ENCODE measurements at regions not wholly inside any gene's neighbourhood (a gene's known extent, or its start where the extent isn't known, plus 50 kb on each side); places are given as distances from the start of the nearest gene placed in this dataset.

GRCh38 chr9:7580568-7580967, 219.0 kb downstream of the DMAC1 start:
- H3K4me3 ChIP-seq (ENCODE audit: low read depth, low read length): no peak overlapping the region
- DNase-seq (ENCODE audit: low read depth): no peak
- no peak for TF ChIP-seq CTCF (IDR thresholded peaks at IDR 0.05; ENCODE audit: insufficient read depth, low read depth, low read length, missing control alignments)

GRCh38 chr9:7579351-7579750, 220.2 kb downstream of the DMAC1 start:
- DNase-seq (ENCODE audit: low read depth): no peak
- TF ChIP-seq CTCF (IDR thresholded peaks at IDR 0.05; ENCODE audit: insufficient read depth, low read depth, low read length, missing control alignments): no peak
- no peak overlapping the region for H3K4me3 ChIP-seq (ENCODE audit: low read depth, low read length)

- no peak overlapping the region for H3K4me3 ChIP-seq (ENCODE audit: low read depth, low read length)
- DNase-seq (ENCODE audit: low read depth): no peak
- TF ChIP-seq CTCF (IDR thresholded peaks at IDR 0.05; ENCODE audit: insufficient read depth, low read depth, low read length, missing control alignments): no peak
Measured at GRCh38 chr9:7578951-7579350, 220.6 kb downstream of the DMAC1 start.

- peak; percentile 68 for DNase-seq (ENCODE audit: low read depth)
- TF ChIP-seq CTCF (IDR thresholded peaks at IDR 0.05; ENCODE audit: insufficient read depth, low read depth, low read length, missing control alignments): peak; percentile 87
- H3K4me3 ChIP-seq (ENCODE audit: low read depth, low read length): no peak overlapping the region
Measured at GRCh38 chr9:7570107-7570720, 229.4 kb downstream of the DMAC1 start.

GRCh38 chr9:7567687-7568086, 231.9 kb downstream of the DMAC1 start:
- TF ChIP-seq CTCF (IDR thresholded peaks at IDR 0.05; ENCODE audit: insufficient read depth, low read depth, low read length, missing control alignments): no peak
- no peak for DNase-seq (ENCODE audit: low read depth)
- H3K4me3 ChIP-seq (ENCODE audit: low read depth, low read length): no peak overlapping the region

GRCh38 chr9:7561527-7562080, 238.0 kb downstream of the DMAC1 start:
- DNase-seq (ENCODE audit: low read depth): no peak
- TF ChIP-seq CTCF (IDR thresholded peaks at IDR 0.05; ENCODE audit: insufficient read depth, low read depth, low read length, missing control alignments): no peak
- no peak overlapping the region for H3K4me3 ChIP-seq (ENCODE audit: low read depth, low read length)
